ENCODE measurements at regions not wholly inside any gene's neighbourhood (a gene's known extent, or its start where the extent isn't known, plus 50 kb on each side); places are given as distances from the start of the nearest gene placed in this dataset.

DNA sequence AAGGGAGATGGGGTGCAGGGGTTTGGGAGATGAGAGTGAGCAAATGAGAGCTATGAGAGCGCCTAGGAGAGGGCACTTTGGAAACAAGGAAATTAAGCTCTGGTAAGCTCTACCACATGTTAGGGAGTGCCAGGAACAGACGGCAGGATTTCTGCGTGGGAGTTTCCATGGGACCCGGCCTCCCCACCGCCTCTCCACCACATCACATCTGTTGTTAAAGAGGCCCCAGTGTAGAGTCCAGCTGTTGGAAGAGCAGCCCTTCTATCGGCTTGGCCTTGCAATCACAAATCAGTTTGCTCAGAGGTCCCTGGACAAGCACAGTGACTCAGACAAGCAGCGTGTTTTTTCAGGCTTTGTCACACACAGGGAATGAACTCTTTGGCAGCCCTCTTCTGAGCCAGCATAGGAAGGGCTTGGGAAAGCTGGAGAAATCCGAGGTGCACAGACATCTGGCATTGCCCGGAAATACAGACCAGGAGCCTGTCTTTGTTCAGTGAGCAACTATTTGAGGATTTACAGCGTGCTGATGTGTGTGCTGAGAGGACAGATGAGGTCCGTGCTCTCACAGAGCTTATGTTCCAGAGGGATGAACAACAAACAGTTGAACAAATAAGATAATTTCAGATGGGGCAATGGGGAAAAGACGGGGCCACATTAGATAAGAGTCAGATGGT is 370.6 kb upstream of the PROK2 start:
- H2AFZ ChIP-seq (ENCODE audit: low read length): no peak overlapping the region
- no peaks in the 10 kb centered on the region for H3F3A ChIP-seq (ENCODE audit: insufficient read depth, low read length)
- H3K79me2 ChIP-seq (ENCODE audit: low read length): no peaks in the 10 kb centered on the region
- no peaks in the 10 kb centered on the region for H3K4me1 ChIP-seq (ENCODE audit: low read length)
- no peak for DNase-seq
- H3K9me2 ChIP-seq (replicated peaks; ENCODE audit: insufficient read depth, low read length): no peaks in the 10 kb centered on the region
- no peak overlapping the region for H3K4me2 ChIP-seq (ENCODE audit: low read depth, low read length)
- H4K20me1 ChIP-seq (ENCODE audit: insufficient read depth, low read length): no peaks in the 10 kb centered on the region
- no peak overlapping the region for H3K4me3 ChIP-seq (ENCODE audit: low read length)
- no peak overlapping the region for H3K9ac ChIP-seq (ENCODE audit: low read length)
- H3K27ac ChIP-seq (ENCODE audit: low read length): no peak overlapping the region
- TF ChIP-seq EZH2 (optimal IDR thresholded peaks at IDR 0.05; ENCODE audit: low read depth, low read length) (no peak), EZH2phosphoT487 (IDR thresholded peaks at IDR 0.05; ENCODE audit: low read length) (no peak)
- TF ChIP-seq, protein P1, sequence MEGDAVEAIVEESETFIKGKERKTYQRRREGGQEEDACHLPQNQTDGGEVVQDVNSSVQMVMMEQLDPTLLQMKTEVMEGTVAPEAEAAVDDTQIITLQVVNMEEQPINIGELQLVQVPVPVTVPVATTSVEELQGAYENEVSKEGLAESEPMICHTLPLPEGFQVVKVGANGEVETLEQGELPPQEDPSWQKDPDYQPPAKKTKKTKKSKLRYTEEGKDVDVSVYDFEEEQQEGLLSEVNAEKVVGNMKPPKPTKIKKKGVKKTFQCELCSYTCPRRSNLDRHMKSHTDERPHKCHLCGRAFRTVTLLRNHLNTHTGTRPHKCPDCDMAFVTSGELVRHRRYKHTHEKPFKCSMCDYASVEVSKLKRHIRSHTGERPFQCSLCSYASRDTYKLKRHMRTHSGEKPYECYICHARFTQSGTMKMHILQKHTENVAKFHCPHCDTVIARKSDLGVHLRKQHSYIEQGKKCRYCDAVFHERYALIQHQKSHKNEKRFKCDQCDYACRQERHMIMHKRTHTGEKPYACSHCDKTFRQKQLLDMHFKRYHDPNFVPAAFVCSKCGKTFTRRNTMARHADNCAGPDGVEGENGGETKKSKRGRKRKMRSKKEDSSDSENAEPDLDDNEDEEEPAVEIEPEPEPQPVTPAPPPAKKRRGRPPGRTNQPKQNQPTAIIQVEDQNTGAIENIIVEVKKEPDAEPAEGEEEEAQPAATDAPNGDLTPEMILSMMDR (IDR thresholded peaks at IDR 0.05; ENCODE audit: low read length): no peak
- no peaks in the 10 kb centered on the region for H3K36me3 ChIP-seq (replicated peaks; ENCODE audit: insufficient read depth, low read length)
- H3K27me3 ChIP-seq (replicated peaks; ENCODE audit: insufficient read depth, low read length): no peaks in the 10 kb centered on the region
- no peaks in the 10 kb centered on the region for H3K9me3 ChIP-seq (replicated peaks; ENCODE audit: insufficient read depth, low read length)

DNA sequence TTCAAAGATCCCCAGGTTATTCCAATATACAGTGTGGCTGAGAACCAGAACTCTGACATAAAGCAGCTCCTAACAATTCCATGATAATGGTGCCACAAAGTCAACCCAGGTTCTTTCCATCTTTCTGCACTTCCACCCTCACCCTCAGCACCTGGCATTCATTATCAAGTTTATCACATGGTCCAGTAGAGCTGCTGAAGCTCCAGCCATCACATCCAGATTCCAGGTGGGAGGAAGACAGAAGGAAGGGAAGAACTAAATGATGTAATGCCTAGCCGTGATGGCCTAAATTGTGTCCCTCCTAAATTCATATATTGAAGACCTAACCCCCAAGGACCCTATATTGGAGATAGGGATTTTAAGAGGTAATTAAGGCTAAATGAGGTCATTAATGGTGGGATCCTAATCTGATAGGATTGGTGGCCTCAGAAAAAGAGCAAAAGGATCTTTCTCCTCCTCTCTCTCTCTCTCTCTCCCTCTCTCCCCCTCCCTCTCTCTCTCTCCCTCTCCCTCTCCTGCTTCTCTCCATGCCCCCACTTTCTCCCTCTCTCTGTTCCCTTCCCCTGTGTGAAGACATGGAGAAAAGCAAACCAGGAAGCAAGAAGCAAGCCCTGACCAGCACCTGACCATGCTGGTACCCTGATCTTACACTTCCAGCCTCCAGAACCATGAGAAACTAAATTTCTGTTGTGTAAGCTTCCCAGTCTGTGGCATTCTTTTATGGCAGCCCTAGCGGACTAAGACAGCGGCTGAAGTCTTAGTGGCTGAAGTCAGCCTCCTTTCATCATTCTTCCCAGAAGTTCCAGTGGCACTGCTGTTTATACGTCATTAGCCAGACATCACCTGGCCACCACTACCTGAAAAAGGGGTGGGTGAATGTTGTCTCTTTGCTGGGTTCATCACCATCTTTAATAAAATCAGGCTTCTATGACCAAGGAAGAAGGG is 369.7 kb upstream of the PROK2 start:
- Histone ChIP-seq H3K4me1 (ENCODE audit: low read length) (no peaks in the 10 kb centered on the region), H3K9ac (ENCODE audit: low read length) (no peak overlapping the region), H3K9me3 (replicated peaks; ENCODE audit: insufficient read depth, low read length) (no peaks in the 10 kb centered on the region), H3K27me3 (replicated peaks; ENCODE audit: insufficient read depth, low read length) (no peaks in the 10 kb centered on the region), H3K27ac (ENCODE audit: low read length) (no peak overlapping the region), H3K36me3 (replicated peaks; ENCODE audit: insufficient read depth, low read length) (no peaks in the 10 kb centered on the region), H3K79me2 (ENCODE audit: low read length) (no peaks in the 10 kb centered on the region), H3K4me3 (ENCODE audit: low read length) (no peak overlapping the region), H3K4me2 (ENCODE audit: low read depth, low read length) (no peak overlapping the region), H4K20me1 (ENCODE audit: insufficient read depth, low read length) (no peaks in the 10 kb centered on the region), H3F3A (ENCODE audit: insufficient read depth, low read length) (no peaks in the 10 kb centered on the region), H2AFZ (ENCODE audit: low read length) (no peak overlapping the region), H3K9me2 (replicated peaks; ENCODE audit: insufficient read depth, low read length) (no peaks in the 10 kb centered on the region)
- no peak for TF ChIP-seq EZH2phosphoT487 (IDR thresholded peaks at IDR 0.05; ENCODE audit: low read length)
- TF ChIP-seq EZH2 (optimal IDR thresholded peaks at IDR 0.05; ENCODE audit: low read depth, low read length): no peak
- TF ChIP-seq, protein P1 (IDR thresholded peaks at IDR 0.05; ENCODE audit: low read length): no peak
- DNase-seq: no peak

DNA sequence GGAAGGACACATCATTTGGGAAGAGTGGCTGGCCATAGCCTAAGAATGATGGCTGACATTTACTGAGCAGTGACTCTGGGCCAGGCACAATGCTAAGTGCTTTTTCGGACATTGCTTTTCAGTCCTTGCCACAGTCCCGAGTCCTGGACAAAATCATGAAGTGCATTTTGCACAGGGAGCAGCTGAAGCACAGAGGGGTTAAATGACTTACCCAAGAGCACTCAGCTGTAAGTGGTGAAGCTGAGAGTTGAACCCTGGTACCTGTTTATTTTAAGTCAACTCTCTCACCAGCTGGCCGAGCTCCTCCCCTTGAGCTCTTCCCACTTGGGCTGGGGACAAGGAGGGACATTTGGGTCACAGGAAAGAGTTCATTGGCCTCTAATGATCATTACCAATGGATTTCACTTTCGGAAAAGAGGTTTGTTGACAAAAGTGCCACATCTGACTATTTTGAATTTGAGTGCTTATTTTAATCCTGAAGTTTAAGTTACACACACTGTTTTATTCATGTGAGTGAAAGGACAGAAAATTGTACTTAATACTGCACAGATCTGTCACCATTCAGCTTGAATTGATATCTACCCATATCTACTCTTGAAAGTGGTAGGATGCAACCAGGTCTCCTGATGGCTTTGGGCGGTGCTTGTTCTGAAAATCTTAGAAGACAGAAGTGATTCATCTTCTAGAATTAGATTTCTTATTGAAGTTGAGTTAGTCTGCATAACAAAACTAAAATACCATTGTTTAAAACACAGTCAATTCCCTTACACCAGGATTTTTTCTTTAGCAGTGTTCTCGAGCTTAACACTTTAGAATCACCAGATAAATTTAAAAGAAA is 368.7 kb upstream of the PROK2 start:
- no peak overlapping the region for H3K9ac ChIP-seq (ENCODE audit: low read length)

More for the DNA sequence above, 368.7 kb upstream of the PROK2 start:
- H3K4me2 ChIP-seq (ENCODE audit: low read depth, low read length): no peak overlapping the region
- H3K36me3 ChIP-seq (replicated peaks; ENCODE audit: insufficient read depth, low read length): no peaks in the 10 kb centered on the region
- no peaks in the 10 kb centered on the region for H3K9me3 ChIP-seq (replicated peaks; ENCODE audit: insufficient read depth, low read length)
- no peak overlapping the region for H2AFZ ChIP-seq (ENCODE audit: low read length)
- no peaks in the 10 kb centered on the region for H3F3A ChIP-seq (ENCODE audit: insufficient read depth, low read length)
- no peaks in the 10 kb centered on the region for H3K4me1 ChIP-seq (ENCODE audit: low read length)
- no peak for TF ChIP-seq EZH2 (optimal IDR thresholded peaks at IDR 0.05; ENCODE audit: low read depth, low read length)
- TF ChIP-seq, protein P1 (IDR thresholded peaks at IDR 0.05; ENCODE audit: low read length): no peak
- no peak for TF ChIP-seq EZH2phosphoT487 (IDR thresholded peaks at IDR 0.05; ENCODE audit: low read length)
- H3K27ac ChIP-seq (ENCODE audit: low read length): no peak overlapping the region
- no peaks in the 10 kb centered on the region for H3K79me2 ChIP-seq (ENCODE audit: low read length)
- no peaks in the 10 kb centered on the region for H3K9me2 ChIP-seq (replicated peaks; ENCODE audit: insufficient read depth, low read length)
- no peak for DNase-seq
- no peaks in the 10 kb centered on the region for H3K27me3 ChIP-seq (replicated peaks; ENCODE audit: insufficient read depth, low read length)
- H3K4me3 ChIP-seq (ENCODE audit: low read length): no peak overlapping the region
- no peaks in the 10 kb centered on the region for H4K20me1 ChIP-seq (ENCODE audit: insufficient read depth, low read length)
